NT2/D1 (cell line): ENCODE measurements at regions not wholly inside any gene's neighbourhood (a gene's known extent, or its start where the extent isn't known, plus 50 kb on each side); places are given as distances from the start of the nearest gene placed in this dataset.

Source experiments
- YY1 ChIP-seq: IDR thresholded peaks from 2 replicates; pipeline ENCODE4 v1.6.1; 2011; ENCODE audit not compliant: insufficient read length, insufficient read depth
- ZNF274 ChIP-seq: IDR thresholded peaks from 2 replicates; pipeline ENCODE4 v1.6.1; 2011; ENCODE audit warnings: mild to moderate bottlenecking, low read depth, low read length

DNA sequence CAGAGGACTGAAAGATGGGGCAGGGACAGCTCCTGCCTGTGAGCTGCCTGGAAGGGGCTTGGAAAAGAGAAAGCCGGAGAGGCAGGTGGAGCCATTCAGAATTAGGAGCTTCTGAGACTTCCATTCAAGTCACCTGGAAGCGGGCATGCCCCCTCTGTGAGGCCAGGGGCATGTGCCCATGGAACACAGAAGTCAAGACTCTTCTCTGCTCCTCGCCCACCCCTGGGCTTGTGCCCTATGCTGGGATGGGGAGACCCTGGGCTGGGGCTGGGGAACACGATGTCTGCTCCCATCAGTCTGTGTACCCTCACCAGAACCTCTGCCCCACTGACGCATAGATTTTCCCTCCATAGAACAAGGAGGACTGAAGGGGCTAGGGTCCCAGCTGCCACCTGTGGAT, 372.0 kb downstream of the SHANK2 start:
- TF ChIP-seq YY1 (no peak), ZNF274 (no peak)
